ENCODE measurements at regions not wholly inside any gene's neighbourhood (a gene's known extent, or its start where the extent isn't known, plus 50 kb on each side); places are given as distances from the start of the nearest gene placed in this dataset.

DNA sequence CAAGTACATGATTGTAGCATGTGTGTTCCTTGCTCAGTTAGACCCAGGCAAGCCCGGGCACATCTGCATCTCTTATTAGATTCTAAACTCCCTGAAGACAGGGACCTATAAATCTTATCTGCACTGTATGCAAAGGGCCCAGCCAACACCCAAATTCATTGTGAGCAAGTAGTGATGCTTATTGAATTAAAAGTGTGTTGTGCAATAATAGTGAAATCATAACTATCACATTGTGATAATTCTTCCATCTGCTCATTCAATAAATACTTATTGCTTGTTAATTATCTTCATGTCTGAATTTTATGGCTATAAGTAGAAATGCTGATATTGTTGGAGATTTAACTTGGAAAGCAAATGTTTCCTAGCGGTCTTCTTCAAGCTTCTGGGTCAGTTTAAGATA lies 387.5 kb downstream of the SLC4A3 start:
- TF ChIP-seq ZFX (IDR thresholded peaks at IDR 0.05; ENCODE audit: borderline replicate concordance): no peak
- TF ChIP-seq CTCF (IDR thresholded peaks at IDR 0.05): no peak

Measured in 22Rv1 (cell line).